Ascending aorta (tissue), 2 donors: ENCODE measurements at regions not wholly inside any gene's neighbourhood (a gene's known extent, or its start where the extent isn't known, plus 50 kb on each side); places are given as distances from the start of the nearest gene placed in this dataset.

Source experiments
- DNase-seq, 2 donors: peaks; one replicate each; pipeline ENCODE4 v3.0.0-alpha.2; 2019; ENCODE audit warnings: low spot score in 2 of 2
- H3K27ac ChIP-seq, 2 donors: fragments of 200-600 bp; sonication (generic); one replicate each; pipeline ENCODE4 v1.5.1; 2016 to 2017; ENCODE audit warnings: mild to moderate bottlenecking in 1 of 2
- H3K27me3 ChIP-seq: fragments of 200-600 bp; sonication (generic); one replicate; pipeline ENCODE4 v1.5.1; 2017
- H3K36me3 ChIP-seq, 2 donors: fragments of 200-600 bp; sonication (generic); one replicate each; pipeline ENCODE4 v1.5.1; 2016
- H3K4me1 ChIP-seq, 2 donors: fragments of 200-600 bp; sonication (generic); one replicate each; pipeline ENCODE4 v1.5.1; 2016 to 2017; ENCODE audit warnings: mild to moderate bottlenecking in 1 of 2
- H3K4me3 ChIP-seq, 2 donors: fragments of 200-600 bp; sonication (generic); one replicate each; pipeline ENCODE4 v1.5.1; 2016 to 2017; ENCODE audit warnings: mild to moderate bottlenecking in 1 of 2
- H3K9me3 ChIP-seq, 2 donors: fragments of 200-600 bp; sonication (generic); one replicate each; pipeline ENCODE4 v1.5.1; 2016
- CTCF ChIP-seq, 3 experiments: fragments of 200-600 bp in 2 of 3; fragments of 450-650 bp in 1 of 3; sonication (generic) in 2 of 3; IDR thresholded peaks; one replicate each; pipeline ENCODE4 v1.5.1; 2016 to 2019; ENCODE audit warnings: antibody characterized with exemption in 3 of 3, mild to moderate bottlenecking in 1 of 3, moderate library complexity in 1 of 3
- intact Hi-C: fragments of 100-400 bp; cut with DNase I; formaldehyde crosslinking; loops from one replicate; pipeline ENCODE4 v1.15.1; 2023

GRCh38 chr6:159564456-159564855 is 128.6 kb downstream of the SOD2 start:
- H3K4me3 ChIP-seq = no peak overlapping the region
- no peaks in the 10 kb centered on the region for H3K36me3 ChIP-seq
- H3K27ac ChIP-seq = no peak overlapping the region
- H3K9me3 ChIP-seq = no peaks in the 10 kb centered on the region
- TF ChIP-seq CTCF (IDR thresholded peaks at IDR 0.05) = no peak
- no peaks in the 10 kb centered on the region for H3K27me3 ChIP-seq
- peaks cover 0 to 5% of the 10 kb centered on the region in 2 donors for H3K4me1 ChIP-seq
- DNase-seq = no peak
- intact Hi-C loops = no loop called here

GRCh38 chr6:159557031-159557430 is 136.0 kb downstream of the SOD2 start:
- H3K27me3 ChIP-seq = no peaks in the 10 kb centered on the region
- no peaks in the 10 kb centered on the region for H3K9me3 ChIP-seq
- no peak for TF ChIP-seq CTCF (IDR thresholded peaks at IDR 0.05)
- DNase-seq = no peak
- intact Hi-C loops = no loop called here
- no peak overlapping the region for H3K27ac ChIP-seq
- H3K4me3 ChIP-seq = no peak overlapping the region
- H3K36me3 ChIP-seq = no peaks in the 10 kb centered on the region
- no peaks in the 10 kb centered on the region for H3K4me1 ChIP-seq

- Histone ChIP-seq H3K27ac (no peak overlapping the region), H3K27me3 (no peaks in the 10 kb centered on the region), H3K4me3 (no peak overlapping the region), H3K4me1 (no peaks in the 10 kb centered on the region), H3K36me3 (no peaks in the 10 kb centered on the region), H3K9me3 (no peaks in the 10 kb centered on the region)
- intact Hi-C loops = no loop called here
- DNase-seq = no peak
- TF ChIP-seq CTCF (IDR thresholded peaks at IDR 0.05) = no peak
These were observed 137.8 kb downstream of the SOD2 start for GRCh38 chr6:159555082-159555875.

- H3K9me3 ChIP-seq = no peaks in the 10 kb centered on the region
- TF ChIP-seq CTCF (IDR thresholded peaks at IDR 0.05) = no peak
- H3K4me3 ChIP-seq = no peak overlapping the region
- H3K27ac ChIP-seq = no peak overlapping the region
- no peak for DNase-seq
- H3K27me3 ChIP-seq = no peaks in the 10 kb centered on the region
- intact Hi-C loops = no loop called here
- no peaks in the 10 kb centered on the region for H3K36me3 ChIP-seq
- H3K4me1 ChIP-seq = no peaks in the 10 kb centered on the region
These were observed 151.7 kb downstream of the SOD2 start for GRCh38 chr6:159541296-159541695.

- Histone ChIP-seq H3K4me1 (no peaks in the 10 kb centered on the region), H3K36me3 (no peaks in the 10 kb centered on the region), H3K27ac (no peak overlapping the region), H3K4me3 (no peak overlapping the region), H3K9me3 (no peaks in the 10 kb centered on the region), H3K27me3 (no peaks in the 10 kb centered on the region)
- intact Hi-C loops = no loop called here
- TF ChIP-seq CTCF (IDR thresholded peaks at IDR 0.05) = no peak
- DNase-seq = no peak
These were observed 152.2 kb downstream of the SOD2 start for GRCh38 chr6:159540883-159541282.
